ENCODE measurements at regions not wholly inside any gene's neighbourhood (a gene's known extent, or its start where the extent isn't known, plus 50 kb on each side); places are given as distances from the start of the nearest gene placed in this dataset.

DNA sequence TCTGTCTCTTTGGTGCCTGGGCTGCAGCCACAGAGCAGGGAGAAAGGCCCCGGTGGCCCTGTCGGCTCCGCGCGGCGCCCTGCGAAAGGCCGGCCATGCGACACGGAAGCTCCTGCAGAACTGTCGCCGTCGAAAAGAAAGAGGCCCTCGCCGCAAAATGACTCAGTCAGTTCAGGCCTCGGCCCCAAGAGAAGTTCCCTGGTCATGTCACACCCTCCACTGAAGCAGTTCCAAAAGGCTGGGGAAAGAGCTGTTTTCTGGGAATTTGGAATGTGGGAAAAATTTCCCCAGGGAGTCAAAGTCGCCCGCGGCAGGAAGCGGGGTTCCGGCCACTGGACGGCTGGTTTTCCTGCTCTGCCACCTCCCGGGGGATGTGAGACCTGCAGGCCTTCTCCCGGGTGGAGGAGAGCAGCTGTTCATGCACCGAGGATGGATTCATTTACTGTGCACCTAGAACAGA lies 115.8 kb upstream of the ZNF678 start:
- H3K4me3 ChIP-seq: no peak overlapping the region
- peak; percentile 58 to 66 for DNase-seq
- intact Hi-C loops (cut with DNase I): no loop called here

DNA sequence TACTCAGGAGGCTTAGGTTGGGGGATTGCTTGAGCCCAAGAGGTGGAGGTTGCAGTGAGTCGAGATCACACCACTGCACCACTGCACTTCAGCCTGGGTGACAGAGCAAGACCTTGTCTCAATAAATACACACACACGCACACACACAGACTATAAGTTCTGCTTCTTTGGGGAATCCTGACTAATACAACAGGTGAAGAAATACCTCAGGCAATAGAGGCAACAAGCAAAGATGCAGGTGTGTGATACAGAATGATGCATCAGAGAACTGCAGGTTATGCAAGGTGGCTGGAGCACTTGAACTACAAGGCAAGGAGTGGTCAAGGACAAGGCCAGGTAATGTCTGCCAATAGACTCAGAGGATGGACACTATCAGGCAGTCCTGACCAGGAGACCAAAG lies 117.6 kb upstream of the ZNF678 start:
- H3K9me3 ChIP-seq: no peaks in the 10 kb centered on the region
- no peak overlapping the region for H3K4me3 ChIP-seq
- no peak overlapping the region for H3K27ac ChIP-seq
- H3K36me3 ChIP-seq (ENCODE audit: insufficient read depth in 1 of 2, low read depth in 1 of 2): no peaks in the 10 kb centered on the region
- H3K27me3 ChIP-seq (ENCODE audit: insufficient read depth in 3 of 3, low read length in 2 of 3): peaks cover 0 to 8% (median 0%) of the 10 kb centered on the region in 3 donors
- intact Hi-C loops (cut with DNase I): no loop called here
- H3K4me1 ChIP-seq: no peaks in the 10 kb centered on the region
- ATAC-seq (no peak), DNase-seq (no peak)
- WGBS, 3 donors: 95 to 98% (median 97%) methylated on average over 2 of the region's 2 CpGs
- TF ChIP-seq CTCF (IDR thresholded peaks at IDR 0.05): no peak

More for the DNA sequence above, 115.8 kb upstream of the ZNF678 start:
- Histone ChIP-seq H3K27ac (peak overlapping the region; percentile 18), H3K4me1 (no peaks in the 10 kb centered on the region), H3K36me3 (ENCODE audit: insufficient read depth in 1 of 2, low read depth in 1 of 2) (no peaks in the 10 kb centered on the region), H3K27me3 (ENCODE audit: insufficient read depth in 3 of 3, low read length in 2 of 3) (peaks cover 0 to 8% (median 0%) of the 10 kb centered on the region in 3 donors), H3K9me3 (no peaks in the 10 kb centered on the region)
- peak in 3 of 4 donors; percentile 29 to 74 (median 74) for ATAC-seq
- peak; percentile 46 for TF ChIP-seq CTCF (IDR thresholded peaks at IDR 0.05)
- 44 to 48% (median 45%) methylated on average over 25 of the region's 25 CpGs for WGBS, 3 donors

DNA sequence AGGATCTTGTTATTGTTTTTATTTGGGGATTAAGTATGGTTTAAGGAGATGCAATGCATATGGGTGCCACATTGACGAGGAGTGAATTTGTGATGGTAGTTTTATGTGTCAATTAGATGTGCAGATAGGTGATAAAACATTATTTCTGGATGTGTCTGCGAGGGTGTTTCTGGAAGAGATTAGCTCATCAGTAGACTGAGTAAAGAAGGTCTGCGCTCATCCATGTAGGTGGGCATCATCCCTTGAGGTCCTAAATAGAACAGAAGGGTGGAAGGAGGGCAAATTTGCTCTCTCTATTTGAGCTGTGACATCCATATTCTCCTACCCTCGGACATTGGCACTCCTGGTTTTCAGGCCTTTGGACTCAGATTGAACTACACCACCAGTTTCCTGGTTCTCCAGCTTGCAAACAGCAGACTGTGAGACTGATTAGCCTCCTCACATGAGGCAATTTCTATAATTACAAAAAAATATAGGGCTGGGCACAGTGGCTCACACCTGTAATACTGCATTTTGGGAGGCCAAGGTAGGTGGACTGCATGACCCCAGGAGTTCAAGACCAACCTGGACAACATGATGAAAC lies 118.2 kb upstream of the ZNF678 start:
- intact Hi-C loops (cut with DNase I): no loop called here
- H3K4me1 ChIP-seq: no peaks in the 10 kb centered on the region

GRCh38 chr1:227440182-227440581 lies 121.9 kb upstream of the CDC42BPA start:
- Histone ChIP-seq H3K4me3 (no peak overlapping the region), H3K27ac (no peak overlapping the region), H3K9me3 (no peaks in the 10 kb centered on the region), H3K27me3 (ENCODE audit: insufficient read depth in 3 of 3, low read length in 2 of 3) (no peaks in the 10 kb centered on the region), H3K4me1 (peaks cover 4% of the 10 kb centered on the region), H3K36me3 (ENCODE audit: insufficient read depth in 1 of 2, low read depth in 1 of 2) (no peaks in the 10 kb centered on the region)
- intact Hi-C loops (cut with DNase I): loop anchor here in 1 of 2 donors (2.0 to 5.0 kb wide), 2 partner anchors 433 to 815 kb away; no protein-coding TSS in a partner anchor
- ATAC-seq (peak in 1 of 4 donors; percentile 38), DNase-seq (no peak)
- TF ChIP-seq CTCF (IDR thresholded peaks at IDR 0.05): no peak
- whole genome bisulfite sequencing, 3 donors: 39 to 47% (median 43%) methylated on average over 7 of the region's 7 CpGs

More for the DNA sequence above, 118.2 kb upstream of the ZNF678 start:
- no peak for DNase-seq
- ATAC-seq: no peak
- Histone ChIP-seq H3K4me3 (no peak overlapping the region), H3K36me3 (ENCODE audit: insufficient read depth in 1 of 2, low read depth in 1 of 2) (no peaks in the 10 kb centered on the region), H3K9me3 (no peaks in the 10 kb centered on the region), H3K27me3 (ENCODE audit: insufficient read depth in 3 of 3, low read length in 2 of 3) (peaks cover 0 to 8% (median 0%) of the 10 kb centered on the region in 3 donors), H3K27ac (no peak overlapping the region)
- WGBS, 3 donors: 79 to 98% (median 95%) methylated on average over 4 of the region's 4 CpGs
- no peak for TF ChIP-seq CTCF (IDR thresholded peaks at IDR 0.05)

Data from psoas muscle (tissue), 7 donors.